Muscle layer of colon (tissue), 2 donors: ENCODE measurements at regions not wholly inside any gene's neighbourhood (a gene's known extent, or its start where the extent isn't known, plus 50 kb on each side); places are given as distances from the start of the nearest gene placed in this dataset.
"Not testable (repeated sequence)": the region's sequence is repeated elsewhere in the genome, so short reads cannot be mapped to it uniquely, and the experiment has no call there.

ENCODE experiments used
- H3K27ac ChIP-seq: one replicate; pipeline ENCODE4 v1.7.0; 2013; ENCODE audit warnings: low read depth, mild to moderate bottlenecking, low read length, moderate library complexity
- H3K27me3 ChIP-seq, 2 donors: one replicate each; pipeline ENCODE4 v1.7.0; 2013; ENCODE audit warnings: low read length in 2 of 2, mild to moderate bottlenecking in 2 of 2; ENCODE audit not compliant: insufficient read depth in 2 of 2, control insufficient read depth in 1 of 2
- H3K36me3 ChIP-seq: one replicate; pipeline ENCODE4 v1.7.0; 2013; ENCODE audit warnings: mild to moderate bottlenecking, low read length; ENCODE audit not compliant: insufficient read depth
- H3K4me1 ChIP-seq: one replicate; pipeline ENCODE4 v1.7.0; 2013; ENCODE audit warnings: mild to moderate bottlenecking, low read length; ENCODE audit not compliant: insufficient read depth
- H3K4me3 ChIP-seq, 2 donors: one replicate each; pipeline ENCODE4 v1.7.0; 2013; ENCODE audit warnings: low read length in 2 of 2, low read depth in 1 of 2, mild to moderate bottlenecking in 1 of 2, moderate library complexity in 1 of 2
- H3K9ac ChIP-seq: one replicate; pipeline ENCODE4 v1.7.0; 2013; ENCODE audit warnings: low read length
- H3K9me3 ChIP-seq: one replicate; pipeline ENCODE4 v1.7.0; 2013; ENCODE audit warnings: mild to moderate bottlenecking, low read length
- donor health status: abdominal sarcoma.
- donor health status: Adenocarcinoma of cecum.

DNA sequence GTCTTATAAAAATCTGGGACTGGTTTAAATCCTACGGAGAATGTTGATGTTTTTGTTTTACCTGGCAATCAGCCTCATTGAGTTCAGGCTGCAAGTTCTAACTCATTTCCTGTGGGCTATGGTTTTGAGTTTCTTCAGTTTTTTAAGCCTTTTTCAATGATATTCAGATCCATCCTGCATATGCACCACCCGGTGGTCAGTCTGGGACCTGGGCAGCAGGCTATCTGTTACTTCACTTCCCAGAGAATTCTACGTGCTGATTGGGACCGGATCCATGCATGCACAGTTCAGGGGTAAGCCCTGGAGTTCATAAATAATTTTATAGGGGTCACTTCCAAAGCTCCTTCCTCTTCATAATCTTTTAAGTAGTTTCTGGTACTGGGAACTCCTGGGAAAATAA is 339.2 kb upstream of the HNRNPA3 start:
- Histone ChIP-seq H3K4me3 (no peak overlapping the region), H3K9ac (no peak overlapping the region), H3K9me3 (no peaks in the 10 kb centered on the region), H3K27me3 (no peaks in the 10 kb centered on the region), H3K36me3 (no peaks in the 10 kb centered on the region), H3K4me1 (no peaks in the 10 kb centered on the region), H3K27ac (no peak overlapping the region)

DNA sequence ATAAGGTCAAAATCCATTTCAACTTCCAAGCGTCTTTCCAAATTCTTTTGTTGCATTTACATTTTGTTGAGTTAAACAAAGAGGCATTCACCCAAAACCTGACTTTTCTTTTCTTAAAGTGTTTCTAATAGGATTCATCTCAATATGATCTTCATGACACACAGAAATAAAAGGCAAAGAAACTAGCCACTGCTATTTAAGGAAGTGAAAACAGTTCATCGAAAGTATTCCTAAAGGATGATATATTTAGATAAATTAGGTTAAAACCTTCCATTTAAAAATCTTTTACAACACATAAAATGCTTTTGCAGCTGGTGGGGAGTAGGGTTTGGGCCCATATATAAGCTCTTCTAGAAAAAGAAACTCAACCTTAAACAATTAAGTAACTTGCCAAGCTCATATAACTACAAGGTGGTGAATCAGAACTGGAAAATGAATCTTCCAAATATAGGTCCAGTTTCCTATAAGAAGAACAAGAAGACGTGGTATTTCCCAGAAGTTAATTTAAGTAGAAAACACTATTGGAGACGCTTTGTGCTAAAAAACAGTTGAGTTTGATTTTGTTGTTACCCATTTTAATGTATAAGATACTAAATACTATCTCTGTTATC is 336.0 kb upstream of the HNRNPA3 start:
- no peak overlapping the region for H3K4me3 ChIP-seq
- H3K27ac ChIP-seq = no peak overlapping the region
- H3K27me3 ChIP-seq = no peaks in the 10 kb centered on the region
- H3K4me1 ChIP-seq = no peaks in the 10 kb centered on the region
- no peak overlapping the region for H3K9ac ChIP-seq
- no peaks in the 10 kb centered on the region for H3K9me3 ChIP-seq
- no peaks in the 10 kb centered on the region for H3K36me3 ChIP-seq

GRCh38 chr2:176879426-176879995 is 333.1 kb upstream of the HNRNPA3 start:
- no peaks in the 10 kb centered on the region for H3K4me1 ChIP-seq
- no peak overlapping the region for H3K9ac ChIP-seq
- no peak overlapping the region for H3K27ac ChIP-seq
- H3K4me3 ChIP-seq = no peak overlapping the region
- no peaks in the 10 kb centered on the region for H3K36me3 ChIP-seq
- H3K27me3 ChIP-seq = no peaks in the 10 kb centered on the region
- H3K9me3 ChIP-seq = no peaks in the 10 kb centered on the region

GRCh38 chr2:176882045-176882444 is 330.5 kb upstream of the HNRNPA3 start:
- not testable (repeated sequence) for H3K27me3 ChIP-seq, H3K9ac ChIP-seq, H3K4me1 ChIP-seq, H3K36me3 ChIP-seq, H3K4me3 ChIP-seq, H3K9me3 ChIP-seq, H3K27ac ChIP-seq

- peaks cover 4% of the 10 kb centered on the region for H3K4me1 ChIP-seq
- H3K27me3 ChIP-seq = no peaks in the 10 kb centered on the region
- no peaks in the 10 kb centered on the region for H3K36me3 ChIP-seq
- H3K27ac ChIP-seq = no peak overlapping the region
- no peak overlapping the region for H3K9ac ChIP-seq
- H3K4me3 ChIP-seq = no peak overlapping the region
- H3K9me3 ChIP-seq = no peaks in the 10 kb centered on the region
Measured at GRCh38 chr2:176885001-176885643, 327.5 kb upstream of the HNRNPA3 start.

GRCh38 chr2:176885661-176886060 is 326.9 kb upstream of the HNRNPA3 start:
- Histone ChIP-seq H3K36me3 (no peaks in the 10 kb centered on the region), H3K9me3 (no peaks in the 10 kb centered on the region), H3K4me1 (peaks cover 4% of the 10 kb centered on the region), H3K27ac (no peak overlapping the region), H3K27me3 (no peaks in the 10 kb centered on the region), H3K9ac (no peak overlapping the region), H3K4me3 (no peak overlapping the region)

- Histone ChIP-seq H3K27me3 (no peaks in the 10 kb centered on the region), H3K36me3 (no peaks in the 10 kb centered on the region), H3K27ac (no peak overlapping the region), H3K9ac (no peak overlapping the region), H3K4me1 (peaks cover under 1% of the 10 kb centered on the region), H3K4me3 (no peak overlapping the region), H3K9me3 (no peaks in the 10 kb centered on the region)
Measured at GRCh38 chr2:176891105-176891504, 321.5 kb upstream of the HNRNPA3 start.

DNA sequence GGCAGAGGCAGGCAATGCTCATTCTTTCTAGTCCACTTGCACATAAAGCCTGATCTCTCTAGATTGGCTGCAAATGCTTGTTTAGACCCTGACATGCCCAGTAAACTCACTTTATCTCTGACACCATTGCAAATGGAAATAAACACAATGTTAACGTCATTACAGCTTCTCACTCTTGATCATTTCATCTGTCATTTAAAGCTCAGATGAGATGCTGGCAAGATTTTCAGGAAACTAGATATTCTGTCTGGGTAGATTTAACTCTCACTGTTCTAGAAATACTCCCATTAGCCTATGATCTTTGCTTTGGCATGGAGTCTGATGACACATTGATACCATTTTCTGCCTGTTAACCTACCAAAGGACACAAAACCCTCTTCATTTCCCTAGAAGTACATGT is 320.7 kb upstream of the HNRNPA3 start:
- Histone ChIP-seq H3K36me3 (no peaks in the 10 kb centered on the region), H3K4me3 (no peak overlapping the region), H3K27me3 (no peaks in the 10 kb centered on the region), H3K27ac (no peak overlapping the region), H3K9me3 (no peaks in the 10 kb centered on the region), H3K4me1 (no peaks in the 10 kb centered on the region), H3K9ac (no peak overlapping the region)

DNA sequence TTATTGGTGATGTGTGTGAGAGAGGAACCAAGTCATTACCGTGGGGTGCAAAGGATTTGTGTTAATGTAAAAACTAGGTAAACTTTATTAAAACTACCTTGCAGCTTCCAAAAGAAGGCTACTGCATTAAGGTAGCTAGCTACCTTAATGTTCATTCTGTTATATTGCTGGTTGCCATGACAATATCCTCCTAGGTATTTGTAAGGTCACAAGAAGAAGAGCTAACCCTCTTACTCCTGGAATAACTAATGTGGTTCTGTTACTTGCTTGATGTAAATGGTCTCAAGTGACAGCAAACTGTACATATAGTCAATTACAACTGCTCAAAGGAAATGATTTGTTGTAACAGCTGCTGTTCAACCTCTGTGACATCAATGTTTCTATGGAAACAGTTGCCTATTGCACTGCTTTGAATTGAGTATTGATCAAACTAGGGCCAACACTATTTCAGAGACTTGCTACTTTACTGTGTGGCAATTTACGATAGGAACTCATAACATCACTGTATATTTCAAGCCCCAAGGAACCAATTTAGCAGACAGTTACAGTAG is 319.8 kb upstream of the HNRNPA3 start:
- Histone ChIP-seq H3K27ac (no peak overlapping the region), H3K4me3 (no peak overlapping the region), H3K9ac (no peak overlapping the region), H3K4me1 (no peaks in the 10 kb centered on the region), H3K27me3 (no peaks in the 10 kb centered on the region), H3K9me3 (no peaks in the 10 kb centered on the region), H3K36me3 (no peaks in the 10 kb centered on the region)

DNA sequence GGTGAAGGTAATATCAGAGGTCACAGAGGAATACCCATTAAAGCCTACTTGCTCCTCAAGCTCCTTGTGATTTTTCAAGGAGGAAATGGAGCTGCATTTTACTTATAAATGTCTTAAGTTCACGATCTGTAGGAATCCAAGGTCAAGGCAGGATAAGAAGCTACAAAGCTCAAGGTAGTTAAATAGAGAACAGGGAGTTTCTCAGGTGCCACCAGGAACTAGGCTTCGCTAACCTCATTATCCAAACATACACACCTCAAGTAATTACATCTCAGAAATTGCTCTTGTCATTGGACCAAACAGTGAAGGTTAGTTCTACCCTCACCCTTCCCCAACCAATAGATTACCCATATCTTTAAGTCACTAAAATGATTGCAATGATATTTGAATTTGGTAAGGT is 317.4 kb upstream of the HNRNPA3 start:
- H3K4me3 ChIP-seq = no peak overlapping the region
- H3K36me3 ChIP-seq = no peaks in the 10 kb centered on the region
- no peaks in the 10 kb centered on the region for H3K9me3 ChIP-seq
- H3K27ac ChIP-seq = no peak overlapping the region
- H3K4me1 ChIP-seq = no peaks in the 10 kb centered on the region
- H3K9ac ChIP-seq = no peak overlapping the region
- no peaks in the 10 kb centered on the region for H3K27me3 ChIP-seq

DNA sequence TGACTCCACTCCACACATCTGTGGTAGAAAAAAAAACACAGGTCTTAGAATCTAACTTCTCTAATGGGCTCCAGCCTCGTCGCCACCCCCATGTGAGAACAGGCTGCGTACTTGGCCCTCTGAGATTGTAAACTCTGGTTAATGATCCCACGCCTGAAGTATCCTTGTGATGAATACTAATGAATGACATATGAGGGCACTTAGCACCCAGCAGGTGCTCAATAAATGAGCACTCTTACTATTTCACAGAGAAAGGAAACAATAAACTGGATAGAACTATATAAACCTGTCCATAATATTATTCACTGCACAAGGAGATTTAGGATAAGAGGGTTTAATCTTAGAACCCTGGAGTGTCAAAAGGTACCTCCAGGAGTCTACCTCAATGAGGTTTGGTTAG is 310.1 kb upstream of the HNRNPA3 start:
- Histone ChIP-seq H3K9me3 (no peaks in the 10 kb centered on the region), H3K9ac (no peak overlapping the region), H3K27ac (no peak overlapping the region), H3K36me3 (no peaks in the 10 kb centered on the region), H3K4me1 (no peaks in the 10 kb centered on the region), H3K27me3 (no peaks in the 10 kb centered on the region), H3K4me3 (no peak overlapping the region)

DNA sequence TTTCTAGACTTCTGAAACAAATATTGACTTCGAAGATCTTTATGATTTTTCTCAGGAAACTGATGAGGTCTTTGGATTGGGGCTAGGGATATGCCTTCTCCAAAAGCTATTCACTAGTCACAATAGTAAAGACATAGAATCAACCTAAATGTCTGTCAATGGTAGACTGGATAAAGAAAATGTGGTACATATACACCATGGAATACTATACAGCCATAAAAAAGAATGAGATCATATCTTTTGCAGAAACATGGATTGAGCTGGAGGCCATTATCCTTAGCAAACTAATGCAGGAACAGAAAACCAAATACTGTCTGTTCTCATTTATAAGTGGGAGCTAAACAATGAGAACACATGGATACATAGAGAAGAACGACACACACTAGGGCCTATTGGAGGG is 308.5 kb upstream of the HNRNPA3 start:
- H3K27ac ChIP-seq, H3K4me3 ChIP-seq, H3K4me1 ChIP-seq, H3K27me3 ChIP-seq, H3K36me3 ChIP-seq, H3K9me3 ChIP-seq, H3K9ac ChIP-seq: not testable (repeated sequence)
